HG03575 (cell line): ENCODE measurements at regions not wholly inside any gene's neighbourhood (a gene's known extent, or its start where the extent isn't known, plus 50 kb on each side); places are given as distances from the start of the nearest gene placed in this dataset.

ENCODE experiments used
- ATAC-seq: cut with Tn5 transposase; IDR thresholded peaks from one replicate; pipeline ENCODE4 v1.9.1; 2021; ENCODE audit not compliant: unreplicated experiment, insufficient number of reproducible peaks, low FRiP score; ENCODE audit errors: extremely low read depth

- ATAC-seq: no peak
These were observed 572.8 kb downstream of the TLE1 start for GRCh38 chr9:81116340-81117137.

DNA sequence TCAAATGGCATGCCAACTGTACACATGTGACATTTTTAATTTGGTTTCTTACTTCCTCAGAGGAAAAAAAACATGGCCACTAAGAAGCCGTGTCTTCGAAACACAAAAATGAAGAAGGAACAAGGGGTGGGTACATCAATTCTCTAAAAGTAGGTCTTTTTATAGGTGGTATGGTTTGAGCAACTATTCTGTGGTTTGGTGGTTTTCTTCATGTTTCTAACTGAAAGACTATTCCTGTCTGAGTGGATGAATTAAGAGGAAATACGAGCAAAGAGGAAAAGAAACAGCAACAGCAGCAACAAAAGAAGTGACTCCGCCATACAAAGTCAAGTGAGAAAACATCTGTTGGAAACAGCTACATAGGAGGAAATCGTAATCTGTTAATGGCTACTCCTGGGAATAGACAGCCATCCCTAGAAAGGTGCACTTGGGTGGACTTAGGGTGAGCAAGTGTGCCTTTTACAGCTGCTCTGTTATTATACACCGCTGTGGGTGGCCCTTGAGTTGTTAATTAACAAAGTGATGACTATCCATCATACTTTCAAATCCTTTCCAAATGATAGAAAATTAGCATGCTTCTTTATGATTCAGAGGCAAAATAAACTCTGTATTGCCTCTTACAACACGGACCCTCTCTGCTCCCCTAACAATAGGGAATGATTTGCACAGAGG, 575.8 kb downstream of the TLE1 start:
- ATAC-seq: no peak

- ATAC-seq: no peak
These were observed 576.5 kb downstream of the TLE1 start for GRCh38 chr9:81112627-81113452.

DNA sequence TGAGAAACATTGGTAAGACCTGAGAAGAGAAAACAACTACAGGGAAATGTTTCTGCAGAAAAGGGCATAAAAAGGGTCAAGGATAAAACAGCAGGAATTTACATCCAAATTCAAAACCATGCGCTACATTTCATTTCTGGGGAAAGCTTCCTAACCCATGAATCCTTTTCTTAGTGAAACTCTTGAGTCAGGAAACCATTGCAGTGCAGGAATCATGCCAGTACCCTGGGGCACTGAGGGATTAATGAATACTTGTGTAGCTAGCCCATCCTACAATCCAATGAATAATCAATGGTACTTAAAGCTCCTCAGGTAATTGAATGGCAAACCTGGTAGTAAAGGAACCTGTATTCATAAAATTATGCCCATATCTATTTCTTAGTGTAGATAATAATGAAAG, 580.5 kb downstream of the TLE1 start:
- ATAC-seq: no peak

GRCh38 chr9:81108391-81108790, 581.0 kb downstream of the TLE1 start:
- ATAC-seq: no peak

GRCh38 chr9:81103597-81104471, 585.5 kb downstream of the TLE1 start:
- no peak for ATAC-seq

GRCh38 chr9:81097131-81097847, 592.1 kb downstream of the TLE1 start:
- ATAC-seq: no peak

DNA sequence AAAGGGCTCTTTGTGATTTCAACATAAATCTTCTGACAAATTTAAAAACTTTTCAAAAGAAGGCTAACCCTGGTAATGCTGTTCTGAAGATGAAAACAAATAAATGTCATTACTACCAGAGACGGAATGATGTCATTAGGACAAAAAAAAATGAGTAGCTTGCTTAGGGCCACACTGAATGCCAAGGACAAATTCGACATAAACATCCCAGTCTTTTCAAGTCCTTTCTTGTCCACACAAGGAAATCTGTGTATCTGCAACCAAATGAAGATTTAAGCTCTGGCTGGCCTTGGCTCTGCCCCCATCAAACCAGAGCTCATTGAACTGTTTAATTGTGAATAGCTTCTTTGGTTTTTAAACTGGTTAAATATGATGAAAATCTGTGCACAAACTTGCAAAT, 592.7 kb downstream of the TLE1 start:
- ATAC-seq: no peak

DNA sequence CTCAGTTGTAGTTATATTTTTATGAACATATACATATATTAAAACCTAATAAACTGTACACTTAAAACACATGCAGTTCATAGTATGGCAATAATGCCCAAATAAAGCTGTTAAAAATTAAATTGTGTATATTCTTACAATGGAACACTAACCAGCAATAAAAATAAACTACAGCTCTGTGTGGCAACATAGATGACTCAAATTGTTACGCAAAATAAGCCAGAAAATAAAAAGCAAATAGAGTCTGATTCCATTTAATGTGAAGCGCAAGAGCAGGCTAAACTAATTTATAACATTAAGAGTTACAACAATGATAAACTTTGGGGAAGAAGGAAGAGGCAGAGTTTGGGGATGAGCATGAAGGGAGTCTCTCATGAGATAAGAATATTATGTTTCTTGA, 597.3 kb downstream of the TLE1 start:
- no peak for ATAC-seq

DNA sequence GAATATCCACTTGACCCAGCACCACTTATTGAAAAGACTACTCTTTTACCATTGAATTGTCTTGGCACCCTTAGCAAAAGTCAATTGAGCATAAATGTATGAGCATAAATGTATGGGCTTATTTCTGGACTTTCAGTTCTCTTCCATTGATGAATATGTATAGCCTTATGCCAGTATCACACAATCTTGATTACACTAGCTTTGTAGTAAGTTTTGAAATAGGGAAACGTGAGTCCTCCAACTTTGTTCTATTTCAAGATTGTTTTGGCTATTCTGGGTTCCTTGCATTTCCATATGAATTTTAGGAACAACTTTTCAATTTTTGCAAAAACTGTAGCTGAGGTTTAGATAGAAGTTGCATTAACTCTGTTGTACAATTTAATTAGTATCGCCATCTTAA, 601.0 kb downstream of the TLE1 start:
- ATAC-seq: no peak

GRCh38 chr9:81086416-81086815, 602.9 kb downstream of the TLE1 start:
- no peak for ATAC-seq

DNA sequence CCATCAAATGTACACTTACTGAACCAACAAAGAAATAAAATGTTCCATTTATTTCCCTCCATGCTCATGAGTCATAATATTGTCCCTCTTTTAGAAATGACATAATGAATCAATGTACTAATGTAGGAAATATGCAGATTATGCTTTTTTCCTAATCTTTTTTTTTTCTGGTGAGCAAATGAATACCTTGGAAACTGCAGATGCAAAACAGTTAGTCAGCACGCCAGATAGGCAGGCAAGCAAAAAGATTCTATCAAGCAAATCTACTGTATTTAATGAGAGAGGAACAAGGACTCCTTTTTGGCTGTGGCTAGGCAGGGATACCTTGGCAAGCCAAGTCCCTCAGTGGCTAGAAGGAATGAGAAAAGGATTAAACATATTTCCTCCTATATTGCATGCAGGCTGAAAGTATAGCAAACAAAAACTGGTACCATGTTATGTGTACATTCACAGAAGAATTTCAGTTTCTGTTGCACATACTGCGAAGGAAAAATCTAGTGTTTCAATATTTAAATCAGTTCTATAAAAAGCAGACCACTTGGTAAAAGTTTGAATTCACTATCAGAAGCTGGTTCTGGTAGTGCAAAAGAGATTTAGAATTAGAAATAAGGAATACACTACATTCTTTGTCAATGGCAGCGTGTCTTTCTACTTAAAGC, 605.4 kb downstream of the TLE1 start:
- ATAC-seq: no peak

GRCh38 chr9:81083067-81083466, 606.3 kb downstream of the TLE1 start:
- no peak for ATAC-seq

- no peak for ATAC-seq
These were observed 607.1 kb downstream of the TLE1 start for GRCh38 chr9:81082221-81082620.

GRCh38 chr9:81080900-81081299, 608.4 kb downstream of the TLE1 start:
- ATAC-seq: no peak

GRCh38 chr9:81080185-81080584, 609.2 kb downstream of the TLE1 start:
- no peak for ATAC-seq

- no peak for ATAC-seq
These were observed 610.3 kb downstream of the TLE1 start for GRCh38 chr9:81079055-81079454.

DNA sequence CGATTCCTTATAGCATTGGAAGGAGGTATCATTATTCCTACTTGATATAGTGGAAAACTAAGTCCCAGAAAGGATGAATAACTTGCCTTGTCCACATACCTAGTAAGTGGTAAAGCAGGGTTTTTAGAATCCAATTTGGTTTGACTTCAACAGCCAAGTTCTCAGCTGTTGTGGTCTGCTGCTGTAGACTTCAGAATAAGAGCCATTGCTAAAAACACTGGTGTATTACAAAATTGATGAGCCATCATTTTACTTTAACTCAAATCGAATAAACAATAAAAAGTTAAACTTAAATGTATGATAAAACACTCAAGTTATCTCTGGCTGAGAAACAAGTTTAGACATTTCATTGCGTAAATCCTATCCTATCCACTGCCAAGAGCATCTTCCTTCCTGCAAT, 610.8 kb downstream of the TLE1 start:
- no peak for ATAC-seq
